Kidney (tissue), 13 donors: ENCODE measurements at regions not wholly inside any gene's neighbourhood (a gene's known extent, or its start where the extent isn't known, plus 50 kb on each side); places are given as distances from the start of the nearest gene placed in this dataset.

Experiments used
- DNase-seq, 5 donors: peaks; one replicate each; pipeline ENCODE4 v3.0.0-alpha.2; 2013 to 2020
- FAIRE-seq: peaks from 2 replicates; lab custom pipeline; 2012; peaks lifted over from hg19 to GRCh38; lab: Jason Lieb, UNC
- H3K27ac ChIP-seq, 2 donors: one replicate each; pipeline ENCODE4 v1.7.0; 2013; ENCODE audit warnings: low read depth in 2 of 2, low read length in 2 of 2, inconsistent platforms in 1 of 2
- H3K27me3 ChIP-seq: one replicate; pipeline ENCODE4 v1.7.1; 2013; ENCODE audit warnings: low read length, inconsistent platforms; ENCODE audit not compliant: control insufficient read depth, insufficient read depth
- H3K36me3 ChIP-seq, 3 donors: one replicate each; pipeline versions ENCODE4 v1.7.0 to v1.7.1; 2013; ENCODE audit warnings: low read length in 3 of 3, control low read depth in 1 of 3, inconsistent platforms in 1 of 3; ENCODE audit not compliant: insufficient read depth in 3 of 3, control insufficient read depth in 2 of 3
- H3K4me1 ChIP-seq, 3 donors: one replicate each; pipeline versions ENCODE4 v1.7.0 to v1.7.1; 2013; ENCODE audit warnings: low read length in 3 of 3, inconsistent platforms in 1 of 3, low read depth in 1 of 3; ENCODE audit not compliant: control insufficient read depth in 2 of 3, insufficient read depth in 2 of 3
- H3K4me3 ChIP-seq, 3 donors: one replicate each; pipeline versions ENCODE4 v1.7.0 to v1.8.1; 2013; ENCODE audit warnings: low read length in 3 of 3, control low read depth in 1 of 3, inconsistent platforms in 1 of 3
- H3K9ac ChIP-seq, 3 donors: one replicate each; pipeline versions ENCODE4 v1.7.0 to v1.7.1; 2013; ENCODE audit warnings: low read length in 3 of 3, control low read depth in 1 of 3, inconsistent platforms in 1 of 3
- H3K9me3 ChIP-seq, 3 donors: one replicate each; pipeline versions ENCODE4 v1.7.0 to v1.7.1; 2013; ENCODE audit warnings: low read length in 3 of 3, control low read depth in 1 of 3, inconsistent platforms in 1 of 3; ENCODE audit not compliant: control insufficient read depth in 2 of 3, insufficient read depth in 1 of 3
- intact Hi-C: fragments of 100-400 bp; cut with DNase I; formaldehyde crosslinking; loops from one replicate; pipeline ENCODE4 v1.11.1; 2022
- TF ChIP-seq, protein P1 (sequence below): IDR thresholded peaks from 3 replicates; pipeline ENCODE4 v1.5.1; 2012; ENCODE audit warnings: mild to moderate bottlenecking, moderate library complexity, borderline replicate concordance; ENCODE audit not compliant: insufficient read depth; ENCODE audit errors: extremely low read depth
- donor health status: control.
- donor health status: control.
- donor health status: control.
- donor health status: control.
- donor health status: control.
- donor health status: DM: yes; HTN: yes; CAD: no.
- donor health status: Normal renal cell carcinoma (clear cell type).

DNA sequence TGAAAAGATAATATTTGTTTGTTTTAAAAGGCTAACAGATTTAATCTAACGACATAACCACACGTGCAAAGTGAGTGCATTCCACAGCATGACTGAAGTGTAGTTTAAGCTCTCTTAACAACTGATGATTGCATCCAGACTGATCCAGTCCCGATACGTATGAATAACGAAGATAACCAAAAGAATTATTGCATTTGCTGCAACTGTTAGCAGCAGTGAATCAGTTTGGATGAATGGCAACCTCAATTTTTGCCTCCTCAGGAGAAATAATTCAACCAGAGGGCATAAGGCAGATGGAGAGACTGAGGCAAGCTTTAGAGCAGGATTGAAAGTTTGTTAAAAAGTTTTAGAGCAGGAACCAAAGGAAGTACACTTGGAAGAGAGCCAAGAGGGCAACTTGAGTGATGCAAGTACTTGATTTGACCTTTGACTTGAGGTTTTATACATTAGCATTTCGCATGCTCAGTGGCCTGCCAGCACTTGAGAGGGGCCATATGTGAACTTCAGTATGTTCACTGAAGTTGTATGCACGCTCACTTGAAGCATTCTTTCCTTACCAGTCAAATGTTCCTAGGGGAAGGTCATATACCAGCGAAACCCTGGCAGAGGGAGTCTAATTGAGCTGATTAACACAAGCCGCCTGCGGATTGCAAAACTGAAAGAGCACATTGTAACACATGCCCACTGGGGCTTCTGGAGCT is 835.0 kb upstream of the PCDH20 start:
- Histone ChIP-seq H3K27ac (no peak overlapping the region), H3K4me1 (no peaks in the 10 kb centered on the region), H3K27me3 (no peaks in the 10 kb centered on the region), H3K9ac (no peak overlapping the region), H3K9me3 (no peaks in the 10 kb centered on the region), H3K36me3 (no peaks in the 10 kb centered on the region), H3K4me3 (no peak overlapping the region)
- intact Hi-C loops: no loop called here
- DNase-seq: peak in 1 of 5 donors; percentile 2
- FAIRE-seq: no peak
- TF ChIP-seq, protein P1, sequence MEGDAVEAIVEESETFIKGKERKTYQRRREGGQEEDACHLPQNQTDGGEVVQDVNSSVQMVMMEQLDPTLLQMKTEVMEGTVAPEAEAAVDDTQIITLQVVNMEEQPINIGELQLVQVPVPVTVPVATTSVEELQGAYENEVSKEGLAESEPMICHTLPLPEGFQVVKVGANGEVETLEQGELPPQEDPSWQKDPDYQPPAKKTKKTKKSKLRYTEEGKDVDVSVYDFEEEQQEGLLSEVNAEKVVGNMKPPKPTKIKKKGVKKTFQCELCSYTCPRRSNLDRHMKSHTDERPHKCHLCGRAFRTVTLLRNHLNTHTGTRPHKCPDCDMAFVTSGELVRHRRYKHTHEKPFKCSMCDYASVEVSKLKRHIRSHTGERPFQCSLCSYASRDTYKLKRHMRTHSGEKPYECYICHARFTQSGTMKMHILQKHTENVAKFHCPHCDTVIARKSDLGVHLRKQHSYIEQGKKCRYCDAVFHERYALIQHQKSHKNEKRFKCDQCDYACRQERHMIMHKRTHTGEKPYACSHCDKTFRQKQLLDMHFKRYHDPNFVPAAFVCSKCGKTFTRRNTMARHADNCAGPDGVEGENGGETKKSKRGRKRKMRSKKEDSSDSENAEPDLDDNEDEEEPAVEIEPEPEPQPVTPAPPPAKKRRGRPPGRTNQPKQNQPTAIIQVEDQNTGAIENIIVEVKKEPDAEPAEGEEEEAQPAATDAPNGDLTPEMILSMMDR: no peak

DNA sequence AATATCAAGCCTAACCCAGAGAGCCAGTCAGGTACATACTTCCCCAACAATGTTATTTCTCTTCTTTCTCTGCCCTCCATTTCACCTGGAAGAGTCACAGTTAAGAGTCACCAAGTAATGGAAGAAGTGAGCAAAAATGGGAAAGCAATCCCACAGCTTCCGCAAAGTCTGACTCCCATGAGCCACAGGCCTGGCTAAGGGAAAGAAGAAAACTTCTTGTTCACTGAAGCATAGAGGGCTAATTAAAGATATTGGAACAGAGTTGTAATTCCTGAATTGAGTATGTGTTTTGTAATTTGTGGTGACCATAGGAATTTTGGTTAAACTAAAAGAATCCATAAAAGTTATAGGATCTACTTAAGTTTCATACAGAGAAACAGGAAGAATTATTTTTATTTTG is 830.9 kb upstream of the PCDH20 start:
- no peak for DNase-seq
- no peaks in the 10 kb centered on the region for H3K36me3 ChIP-seq
- H3K4me3 ChIP-seq: no peak overlapping the region
- no peak overlapping the region for H3K27ac ChIP-seq
- no peaks in the 10 kb centered on the region for H3K4me1 ChIP-seq
- intact Hi-C loops: no loop called here
- no peak overlapping the region for H3K9ac ChIP-seq
- no peak for FAIRE-seq
- H3K9me3 ChIP-seq: no peaks in the 10 kb centered on the region
- no peaks in the 10 kb centered on the region for H3K27me3 ChIP-seq
- TF ChIP-seq, protein P1: no peak

DNA sequence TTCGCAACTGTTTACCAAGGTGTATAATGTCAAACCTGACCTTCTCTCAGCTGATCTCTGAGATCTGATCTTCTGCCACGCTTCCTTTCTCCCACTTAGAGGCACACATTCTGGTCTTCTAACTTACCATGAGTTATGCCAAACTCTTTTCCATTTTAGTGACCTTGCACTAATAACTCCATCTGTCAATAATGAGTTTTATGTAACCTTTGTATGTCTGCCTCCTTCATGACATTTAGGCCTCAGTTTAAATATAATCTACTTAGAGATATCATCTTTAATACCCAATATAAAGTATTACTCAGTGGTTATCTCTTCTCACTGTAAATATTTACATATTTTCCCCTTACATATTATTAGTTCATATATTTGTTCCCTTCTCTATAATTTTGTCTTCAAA is 827.5 kb upstream of the PCDH20 start:
- Histone ChIP-seq H3K27me3 (no peaks in the 10 kb centered on the region), H3K4me3 (no peak overlapping the region), H3K27ac (no peak overlapping the region), H3K9me3 (no peaks in the 10 kb centered on the region), H3K4me1 (no peaks in the 10 kb centered on the region), H3K36me3 (no peaks in the 10 kb centered on the region), H3K9ac (no peak overlapping the region)
- intact Hi-C loops: no loop called here
- DNase-seq: no peak
- no peak for FAIRE-seq
- TF ChIP-seq, protein P1: no peak
